CD4-positive, alpha-beta T cell treated with Interferon gamma for 1 hour (primary cell): ENCODE measurements at regions not wholly inside any gene's neighbourhood (a gene's known extent, or its start where the extent isn't known, plus 50 kb on each side); places are given as distances from the start of the nearest gene placed in this dataset.

ENCODE experiments used
- DNase-seq: peaks from one replicate; pipeline ENCODE4 v3.0.0-alpha.2; 2020

GRCh38 chr14:34931206-34931605 is 51.6 kb upstream of the SRP54 start:
- peak; percentile 57 for DNase-seq

GRCh38 chr14:34930591-34931091 is 52.2 kb upstream of the SRP54 start:
- DNase-seq = peak; percentile 22

GRCh38 chr14:34926552-34926951 is 51.4 kb upstream of the BAZ1A start:
- DNase-seq = no peak
